K562 (cell line): ENCODE measurements at regions not wholly inside any gene's neighbourhood (a gene's known extent, or its start where the extent isn't known, plus 50 kb on each side); places are given as distances from the start of the nearest gene placed in this dataset.
"Not testable (repeated sequence)": the region's sequence is repeated elsewhere in the genome, so short reads cannot be mapped to it uniquely, and the experiment has no call there.

ENCODE experiments used
- ATAC-seq: fragments of 200-7000 bp; cut with Tn5 transposase; 3 replicates; pipeline ENCODE4 v1.9.1; 2020; ENCODE audit warnings: moderate library complexity
- BruUV-seq: library from RNA; stranded (reverse); fragments of 400-500 nt; replicated peaks from 2 replicates; lab custom pipeline; 2021; lab: Mats Ljungman, UMichigan
- CTCF ChIA-PET: fragments of 300-600 bp; formaldehyde crosslinking; extraction: SDS; loops from one replicate; lab custom pipeline; 2021; ENCODE audit warnings: low intra/inter-chr PET ratio; lab: Yijun Ruan, JAX
- POLR2A ChIA-PET: fragments of 300-600, 350-650 bp; sonication (Branson Sonifier 250); formaldehyde crosslinking; extraction: SDS; loops from one replicate; lab custom pipeline; 2021; ENCODE audit warnings: antibody characterized with exemption, inconsistent platforms; lab: Yijun Ruan, JAX
- DNase-seq, 4 experiments: peaks; one replicate each; pipeline versions ENCODE4 v3.0.0 to v3.0.0-alpha.2; 2011 to 2018; ENCODE audit warnings: low spot score in 3 of 4, mixed read lengths in 3 of 4; ENCODE audit errors: extremely low read depth in 1 of 4
- FAIRE-seq: peaks from 2 replicates; lab custom pipeline; 2011; peaks lifted over from hg19 to GRCh38; lab: Jason Lieb, UNC
- H2AFZ ChIP-seq: 2 replicates; pipeline ENCODE4 v1.6.0; 2011; ENCODE audit warnings: low read depth, low read length, control low read depth, inconsistent platforms
- H3K27ac ChIP-seq: fragments of 200-600 bp; 3 replicates; pipeline ENCODE4 v1.8.0; 2011; ENCODE audit warnings: low read depth, mild to moderate bottlenecking, control low read depth, inconsistent platforms, low read length, moderate library complexity, mixed read lengths; ENCODE audit errors: extremely low read depth
- H3K27me3 ChIP-seq, 2 experiments: fragments of 300-600 bp in 1 of 2; 2 replicates in 1 of 2; 3 replicates in 1 of 2; pipeline versions ENCODE4 v1.6.0 to v1.8.0; 2011; ENCODE audit warnings: inconsistent platforms in 2 of 2, low read length in 2 of 2, mild to moderate bottlenecking in 1 of 2, mixed read lengths in 1 of 2, moderate library complexity in 1 of 2; ENCODE audit not compliant: control insufficient read depth in 2 of 2, insufficient read depth in 2 of 2
- H3K36me3 ChIP-seq: fragments of 300-600 bp; 3 replicates; pipeline ENCODE4 v1.8.0; 2011; ENCODE audit warnings: mild to moderate bottlenecking, low read length, inconsistent platforms; ENCODE audit not compliant: control insufficient read depth, insufficient read depth
- H3K4me1 ChIP-seq, 2 experiments: fragments of 200-600 bp in 1 of 2; replicated peaks in 1 of 2; 2 replicates in 1 of 2; 3 replicates in 1 of 2; pipeline versions ENCODE4 v1.5.1 to v1.8.0; 2011; ENCODE audit warnings: inconsistent platforms in 2 of 2, low read length in 2 of 2, mild to moderate bottlenecking in 1 of 2, mixed read lengths in 1 of 2, moderate library complexity in 1 of 2; ENCODE audit not compliant: control insufficient read depth in 2 of 2, insufficient read depth in 2 of 2
- H3K4me2 ChIP-seq: 2 replicates; pipeline ENCODE4 v1.6.1; 2011; ENCODE audit warnings: low read length, control low read depth, inconsistent platforms, mixed read lengths; ENCODE audit not compliant: insufficient read depth
- H3K4me3 ChIP-seq: fragments of 200-600 bp; sonication (generic), shearing (Covaris generic); 2 replicates; pipeline ENCODE4 v1.5.1; 2016; ENCODE audit warnings: control low read depth, inconsistent platforms
- H3K79me2 ChIP-seq: fragments of 200-600 bp; 3 replicates; pipeline ENCODE4 v1.8.0; 2011; ENCODE audit warnings: low read length, inconsistent platforms; ENCODE audit not compliant: control insufficient read depth, insufficient read depth
- H3K9ac ChIP-seq, 2 experiments: 2 replicates each; pipeline versions ENCODE4 v1.6.0 to v1.6.1; 2011; ENCODE audit warnings: low read depth in 2 of 2, low read length in 2 of 2, control low read depth in 1 of 2, inconsistent platforms in 1 of 2, mild to moderate bottlenecking in 1 of 2, mixed read lengths in 1 of 2; ENCODE audit not compliant: insufficient read depth in 1 of 2
- H3K9me1 ChIP-seq: one replicate; pipeline ENCODE4 v1.6.0; 2011; ENCODE audit warnings: inconsistent platforms, mild to moderate bottlenecking, low read length, moderate library complexity; ENCODE audit not compliant: control insufficient read depth, insufficient read depth
- H3K9me3 ChIP-seq: replicated peaks from 2 replicates; pipeline ENCODE4 v1.5.1; 2011; ENCODE audit warnings: low read depth, low read length, inconsistent platforms; ENCODE audit not compliant: control insufficient read depth, insufficient read depth
- H4K20me1 ChIP-seq: replicated peaks from 2 replicates; pipeline ENCODE4 v1.6.1; 2011; ENCODE audit warnings: low read length, inconsistent platforms, mixed read lengths; ENCODE audit not compliant: control insufficient read depth, insufficient read depth
- FOXK1 ChIP-seq: sonication (generic); formaldehyde crosslinking; IDR thresholded peaks from 2 replicates; pipeline ENCODE4 v1.8.0; 2022; ENCODE audit warnings: missing genetic modification reagents, mild to moderate bottlenecking, borderline replicate concordance
- GATAD2A ChIP-seq: fragments of 450-650 bp; IDR thresholded peaks from 2 replicates; pipeline ENCODE4 v1.6.1; 2017
- HEY1 ChIP-seq: fragments of 250-450 bp; sonication (Bioruptor Pico); IDR thresholded peaks from 2 replicates; pipeline ENCODE4 v1.5.0; 2020; ENCODE audit warnings: mild to moderate bottlenecking, moderate library complexity, borderline replicate concordance
- PCBP1 ChIP-seq: fragments of 200-400 bp; formaldehyde crosslinking; IDR thresholded peaks from 2 replicates; pipeline ENCODE4 v1.6.1; 2018; ENCODE audit warnings: mild to moderate bottlenecking, low read depth, low read length; ENCODE audit not compliant: poor library complexity, severe bottlenecking
- XRCC5 ChIP-seq: fragments of 200-400 bp; formaldehyde crosslinking; IDR thresholded peaks from 2 replicates; pipeline ENCODE4 v1.6.1; 2017; ENCODE audit warnings: low read depth, mild to moderate bottlenecking, low read length
- ZNF12 ChIP-seq: sonication (generic); formaldehyde crosslinking; IDR thresholded peaks from 2 replicates; pipeline ENCODE4 v1.4.0; 2020; ENCODE audit warnings: mild to moderate bottlenecking, missing genetic modification reagents
- WGBS: fragments of 100-300 bp; shearing (Covaris generic); methylation state at CpG from one replicate; pipeline ENCODE4 v1.1.6; 2016; ENCODE audit warnings: low coverage, mixed read lengths; ENCODE audit not compliant: insufficient coverage; ENCODE audit errors: missing lambda C conversion rate; 5-methylcytosine and 5-hydroxymethylcytosine counted together
- in situ Hi-C: fragments of 300-500 bp; cut with MboI; formaldehyde crosslinking; loops from 4 replicates; pipeline ENCODE4 v1.15.0; 2018; ENCODE audit warnings: inconsistent platforms, mixed read lengths
- intact Hi-C: fragments of 100-400 bp; cut with micrococcal nuclease; formaldehyde crosslinking; loops from 2 replicates; pipeline ENCODE4 v1.14.2; 2022
- TF ChIP-seq, protein P1 (sequence below): fragments of 450-650 bp; IDR thresholded peaks from 2 replicates; pipeline ENCODE4 v1.6.1; 2017; ENCODE audit warnings: antibody characterized with exemption, mild to moderate bottlenecking
- TF ChIP-seq, protein P2 (sequence below): fragments of 250-450 bp; sonication (Bioruptor Pico); IDR thresholded peaks from 2 replicates; pipeline ENCODE4 v1.8.0; 2022; ENCODE audit warnings: moderate library complexity, mild to moderate bottlenecking, inconsistent platforms
- TF ChIP-seq, protein P3 (sequence below): fragments of 450-650 bp; formaldehyde crosslinking; IDR thresholded peaks from 2 replicates; pipeline ENCODE4 v1.4.0; 2020; ENCODE audit warnings: mild to moderate bottlenecking, mixed read lengths

DNA sequence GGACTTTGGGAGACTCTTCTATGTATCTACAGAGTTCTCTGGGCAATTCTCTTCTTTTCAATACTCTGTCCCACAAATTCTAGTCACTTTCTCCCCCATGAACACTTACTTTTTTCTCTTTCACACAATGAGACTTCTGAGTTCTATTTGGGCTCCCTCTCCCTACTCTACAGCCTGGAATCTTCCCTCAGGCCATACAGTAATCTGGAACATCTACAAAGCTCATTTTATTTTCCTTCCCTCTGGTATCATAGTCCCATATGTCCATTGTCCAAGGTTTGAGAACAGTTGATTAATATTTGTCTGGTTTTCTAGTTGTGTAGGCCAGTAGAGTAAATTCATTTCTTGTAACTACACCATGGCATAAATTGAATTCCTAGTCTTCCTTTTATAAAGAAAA, 544.6 kb upstream of the RAG2 start (continued):
- TF ChIP-seq, protein P1, sequence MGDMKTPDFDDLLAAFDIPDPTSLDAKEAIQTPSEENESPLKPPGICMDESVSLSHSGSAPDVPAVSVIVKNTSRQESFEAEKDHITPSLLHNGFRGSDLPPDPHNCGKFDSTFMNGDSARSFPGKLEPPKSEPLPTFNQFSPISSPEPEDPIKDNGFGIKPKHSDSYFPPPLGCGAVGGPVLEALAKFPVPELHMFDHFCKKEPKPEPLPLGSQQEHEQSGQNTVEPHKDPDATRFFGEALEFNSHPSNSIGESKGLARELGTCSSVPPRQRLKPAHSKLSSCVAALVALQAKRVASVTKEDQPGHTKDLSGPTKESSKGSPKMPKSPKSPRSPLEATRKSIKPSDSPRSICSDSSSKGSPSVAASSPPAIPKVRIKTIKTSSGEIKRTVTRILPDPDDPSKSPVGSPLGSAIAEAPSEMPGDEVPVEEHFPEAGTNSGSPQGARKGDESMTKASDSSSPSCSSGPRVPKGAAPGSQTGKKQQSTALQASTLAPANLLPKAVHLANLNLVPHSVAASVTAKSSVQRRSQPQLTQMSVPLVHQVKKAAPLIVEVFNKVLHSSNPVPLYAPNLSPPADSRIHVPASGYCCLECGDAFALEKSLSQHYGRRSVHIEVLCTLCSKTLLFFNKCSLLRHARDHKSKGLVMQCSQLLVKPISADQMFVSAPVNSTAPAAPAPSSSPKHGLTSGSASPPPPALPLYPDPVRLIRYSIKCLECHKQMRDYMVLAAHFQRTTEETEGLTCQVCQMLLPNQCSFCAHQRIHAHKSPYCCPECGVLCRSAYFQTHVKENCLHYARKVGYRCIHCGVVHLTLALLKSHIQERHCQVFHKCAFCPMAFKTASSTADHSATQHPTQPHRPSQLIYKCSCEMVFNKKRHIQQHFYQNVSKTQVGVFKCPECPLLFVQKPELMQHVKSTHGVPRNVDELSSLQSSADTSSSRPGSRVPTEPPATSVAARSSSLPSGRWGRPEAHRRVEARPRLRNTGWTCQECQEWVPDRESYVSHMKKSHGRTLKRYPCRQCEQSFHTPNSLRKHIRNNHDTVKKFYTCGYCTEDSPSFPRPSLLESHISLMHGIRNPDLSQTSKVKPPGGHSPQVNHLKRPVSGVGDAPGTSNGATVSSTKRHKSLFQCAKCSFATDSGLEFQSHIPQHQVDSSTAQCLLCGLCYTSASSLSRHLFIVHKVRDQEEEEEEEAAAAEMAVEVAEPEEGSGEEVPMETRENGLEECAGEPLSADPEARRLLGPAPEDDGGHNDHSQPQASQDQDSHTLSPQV = no peak
- TF ChIP-seq, protein P2, sequence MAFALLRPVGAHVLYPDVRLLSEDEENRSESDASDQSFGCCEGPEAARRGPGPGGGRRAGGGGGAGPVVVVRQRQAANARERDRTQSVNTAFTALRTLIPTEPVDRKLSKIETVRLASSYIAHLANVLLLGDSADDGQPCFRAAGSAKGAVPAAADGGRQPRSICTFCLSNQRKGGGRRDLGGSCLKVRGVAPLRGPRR = no peak
- TF ChIP-seq XRCC5 (no peak), GATAD2A (no peak), HEY1 (CRISPR knock-in tag) (no peak)

DNA sequence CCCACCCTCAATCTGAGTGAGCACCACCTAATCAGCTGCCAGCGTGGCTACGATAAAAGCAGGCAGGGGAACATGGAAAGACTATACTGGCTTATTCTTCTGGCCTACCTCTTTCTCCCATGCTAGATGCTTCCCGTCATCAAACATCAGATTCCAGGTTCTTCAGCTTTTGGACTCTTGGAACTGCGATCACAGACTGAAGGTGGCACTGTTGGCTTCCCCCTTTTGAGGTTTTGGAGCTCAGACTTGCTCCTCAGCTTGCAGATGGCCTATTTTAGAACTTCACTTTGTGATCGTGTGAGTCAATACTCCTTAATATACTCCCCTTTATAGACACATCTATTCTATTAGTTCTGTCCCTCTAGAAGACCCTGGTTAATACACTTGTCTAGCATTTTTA, 543.7 kb upstream of the RAG2 start:
- BruUV-seq = no TSS peak
- no peak for FAIRE-seq

DNA sequence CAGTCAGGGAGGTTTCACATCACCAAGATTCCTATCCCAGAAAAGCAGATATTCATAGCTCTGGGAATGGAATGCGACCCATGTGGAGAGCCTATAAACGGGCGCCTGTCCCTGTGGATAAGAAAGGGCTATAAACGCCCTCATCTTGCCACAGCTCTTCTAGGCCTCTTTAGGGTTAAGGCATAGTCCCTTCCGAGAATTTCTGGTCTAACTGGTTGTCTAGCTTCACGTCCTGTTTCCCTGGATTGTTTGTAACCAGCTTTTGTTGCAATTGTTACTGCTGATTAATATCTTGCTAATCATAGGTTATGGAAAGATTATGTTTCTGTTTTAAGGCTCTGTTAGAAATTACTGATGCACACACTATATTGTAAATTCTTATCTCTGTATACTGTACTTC, 537.6 kb upstream of the RAG2 start:
- H3K27ac ChIP-seq, ATAC-seq, in situ Hi-C loops, CTCF ChIA-PET, H3K9ac ChIP-seq, H3K4me2 ChIP-seq, POLR2A ChIA-PET, H3K4me1 ChIP-seq, DNase-seq, H4K20me1 ChIP-seq, H3K9me1 ChIP-seq, H2AFZ ChIP-seq, H3K9me3 ChIP-seq, H3K4me3 ChIP-seq, intact Hi-C loops, FAIRE-seq, H3K79me2 ChIP-seq, BruUV-seq, H3K27me3 ChIP-seq, H3K36me3 ChIP-seq: not testable (repeated sequence)
- 1% methylated on average over 6 of the region's 6 CpGs for WGBS

More for the DNA sequence above, 543.7 kb upstream of the RAG2 start:
- Histone ChIP-seq H4K20me1 (no peaks in the 10 kb centered on the region), H3K9me3 (no peaks in the 10 kb centered on the region), H3K4me3 (no peak overlapping the region), H3K9me1 (no peaks in the 10 kb centered on the region), H3K79me2 (no peaks in the 10 kb centered on the region), H3K27me3 (no peaks in the 10 kb centered on the region), H3K4me2 (no peak overlapping the region), H2AFZ (no peak overlapping the region), H3K4me1 (no peaks in the 10 kb centered on the region), H3K27ac (no peak overlapping the region), H3K36me3 (no peaks in the 10 kb centered on the region), H3K9ac (no peak overlapping the region)
- POLR2A ChIA-PET = interaction anchor here (0.8 kb wide), 1 partner anchor 45 kb away, joined by 3 read pairs; no protein-coding TSS in a partner anchor
- WGBS = 1% methylated on average over 5 of the region's 5 CpGs
- CTCF ChIA-PET = no interaction called here
- TF ChIP-seq ZNF12 (CRISPR knock-in tag) (no peak), PCBP1 (no peak), FOXK1 (CRISPR knock-in tag) (no peak)
- TF ChIP-seq, protein P3, sequence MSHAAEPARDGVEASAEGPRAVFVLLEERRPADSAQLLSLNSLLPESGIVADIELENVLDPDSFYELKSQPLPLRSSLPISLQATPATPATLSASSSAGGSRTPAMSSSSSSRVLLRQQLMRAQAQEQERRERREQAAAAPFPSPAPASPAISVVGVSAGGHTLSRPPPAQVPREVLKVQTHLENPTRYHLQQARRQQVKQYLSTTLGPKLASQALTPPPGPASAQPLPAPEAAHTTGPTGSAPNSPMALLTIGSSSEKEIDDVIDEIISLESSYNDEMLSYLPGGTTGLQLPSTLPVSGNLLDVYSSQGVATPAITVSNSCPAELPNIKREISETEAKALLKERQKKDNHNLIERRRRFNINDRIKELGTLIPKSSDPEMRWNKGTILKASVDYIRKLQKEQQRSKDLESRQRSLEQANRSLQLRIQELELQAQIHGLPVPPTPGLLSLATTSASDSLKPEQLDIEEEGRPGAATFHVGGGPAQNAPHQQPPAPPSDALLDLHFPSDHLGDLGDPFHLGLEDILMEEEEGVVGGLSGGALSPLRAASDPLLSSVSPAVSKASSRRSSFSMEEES (CRISPR knock-in tag) = no peak
- intact Hi-C loops = no loop called here
- in situ Hi-C loops = no loop called here
- ATAC-seq = no peak
- peak in 1 of 4 experiments; percentile 0 for DNase-seq
